GM12872 (cell line): ENCODE measurements at regions not wholly inside any gene's neighbourhood (a gene's known extent, or its start where the extent isn't known, plus 50 kb on each side); places are given as distances from the start of the nearest gene placed in this dataset.

Experiments
- TF ChIP-seq, protein P1 (sequence below): IDR thresholded peaks from 3 replicates; pipeline ENCODE4 v1.5.1; 2011; ENCODE audit warnings: low read depth, mild to moderate bottlenecking, low read length, moderate library complexity; ENCODE audit not compliant: insufficient read depth

DNA sequence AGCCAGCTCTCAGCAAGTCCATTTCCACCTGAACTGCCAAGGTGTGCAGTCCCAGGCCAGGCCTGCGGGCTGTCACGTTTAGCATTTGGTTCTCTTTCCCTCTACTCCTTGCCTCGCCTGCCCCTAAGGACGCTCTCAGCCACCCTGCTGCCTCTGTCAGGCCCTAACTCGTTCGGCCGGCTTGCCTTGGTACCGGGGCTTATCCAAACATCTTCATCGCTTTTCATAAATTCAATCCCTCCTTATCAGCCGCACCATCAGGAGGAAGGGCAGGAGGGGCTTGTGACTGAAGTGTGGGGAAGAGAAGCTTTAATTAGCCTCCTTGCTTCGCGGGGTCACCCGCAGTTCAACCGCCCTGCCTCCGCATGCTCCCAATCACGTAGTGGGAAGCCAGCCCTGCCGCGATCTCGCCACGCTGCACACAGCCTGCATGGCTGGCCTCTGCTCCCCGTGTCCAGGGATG, 231.1 kb downstream of the SOX9 start:
- TF ChIP-seq, protein P1, sequence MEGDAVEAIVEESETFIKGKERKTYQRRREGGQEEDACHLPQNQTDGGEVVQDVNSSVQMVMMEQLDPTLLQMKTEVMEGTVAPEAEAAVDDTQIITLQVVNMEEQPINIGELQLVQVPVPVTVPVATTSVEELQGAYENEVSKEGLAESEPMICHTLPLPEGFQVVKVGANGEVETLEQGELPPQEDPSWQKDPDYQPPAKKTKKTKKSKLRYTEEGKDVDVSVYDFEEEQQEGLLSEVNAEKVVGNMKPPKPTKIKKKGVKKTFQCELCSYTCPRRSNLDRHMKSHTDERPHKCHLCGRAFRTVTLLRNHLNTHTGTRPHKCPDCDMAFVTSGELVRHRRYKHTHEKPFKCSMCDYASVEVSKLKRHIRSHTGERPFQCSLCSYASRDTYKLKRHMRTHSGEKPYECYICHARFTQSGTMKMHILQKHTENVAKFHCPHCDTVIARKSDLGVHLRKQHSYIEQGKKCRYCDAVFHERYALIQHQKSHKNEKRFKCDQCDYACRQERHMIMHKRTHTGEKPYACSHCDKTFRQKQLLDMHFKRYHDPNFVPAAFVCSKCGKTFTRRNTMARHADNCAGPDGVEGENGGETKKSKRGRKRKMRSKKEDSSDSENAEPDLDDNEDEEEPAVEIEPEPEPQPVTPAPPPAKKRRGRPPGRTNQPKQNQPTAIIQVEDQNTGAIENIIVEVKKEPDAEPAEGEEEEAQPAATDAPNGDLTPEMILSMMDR, result no peak

DNA sequence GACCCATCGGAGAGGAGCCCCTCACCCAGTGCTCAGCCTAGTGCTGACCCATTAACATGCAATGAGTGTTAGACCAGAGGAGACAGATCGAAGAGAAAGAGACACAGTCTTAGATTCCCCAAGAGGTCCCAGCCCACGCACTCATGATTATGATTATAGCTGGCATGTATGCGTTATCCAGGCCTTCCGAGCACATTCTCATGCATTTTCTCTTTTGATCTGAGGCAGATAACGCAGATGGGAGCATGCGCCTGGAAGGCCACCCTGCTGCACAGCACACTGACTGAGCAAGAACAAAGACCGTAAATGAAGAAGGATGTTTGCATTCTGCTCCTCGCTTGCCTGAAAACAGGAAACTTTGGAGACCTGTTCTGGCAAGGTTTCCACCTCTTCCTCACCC, 232.7 kb downstream of the SOX9 start:
- TF ChIP-seq, protein P1, result no peak

GRCh38 chr17:72354071-72354470, 233.3 kb downstream of the SOX9 start:
- TF ChIP-seq, protein P1, result no peak

- TF ChIP-seq, protein P1, result no peak
These were observed 237.0 kb downstream of the SOX9 start for GRCh38 chr17:72357764-72358365.

- TF ChIP-seq, protein P1, result no peak
These were observed 237.6 kb downstream of the SOX9 start for GRCh38 chr17:72358465-72358864.

DNA sequence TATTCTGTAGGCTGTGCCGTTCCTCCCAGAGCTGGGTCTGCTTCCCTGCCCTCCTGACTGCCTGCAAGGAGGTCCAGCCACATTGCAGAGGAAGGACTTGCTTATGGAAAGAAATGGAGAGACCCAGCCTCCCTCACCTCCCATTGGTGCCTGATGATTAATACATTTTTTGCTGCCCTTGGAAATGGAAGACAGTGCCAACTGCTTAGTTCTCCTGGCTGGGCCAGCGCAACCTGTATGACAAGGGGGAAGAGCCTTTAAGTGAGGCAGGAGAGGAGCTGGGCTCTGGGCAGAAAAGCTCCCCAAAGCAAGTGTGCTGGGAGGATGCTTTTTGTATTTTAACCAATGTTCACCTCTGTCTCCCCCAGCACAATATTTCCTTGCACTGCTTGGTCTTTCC, 238.5 kb downstream of the SOX9 start:
- TF ChIP-seq, protein P1, result no peak

GRCh38 chr17:72359811-72360210, 239.0 kb downstream of the SOX9 start:
- TF ChIP-seq, protein P1, result no peak
